IMR-90 (cell line): ENCODE measurements at regions not wholly inside any gene's neighbourhood (a gene's known extent, or its start where the extent isn't known, plus 50 kb on each side); places are given as distances from the start of the nearest gene placed in this dataset.

Experiments
- ATAC-seq: fragments of 200-7000 bp; cut with Tn5 transposase; 2 replicates; pipeline ENCODE4 v1.9.1; 2020; ENCODE audit warnings: low read depth, mild to moderate bottlenecking, moderate library complexity
- BruUV-seq: library from RNA; stranded (reverse); fragments of 400-500 nt; replicated peaks from 2 replicates; lab custom pipeline; 2021; lab: Mats Ljungman, UMichigan
- CTCF ChIA-PET: fragments of 300-600 bp; formaldehyde crosslinking; extraction: SDS; loops from one replicate; lab custom pipeline; 2021; ENCODE audit warnings: antibody characterized with exemption; lab: Yijun Ruan, JAX
- POLR2A ChIA-PET: fragments of 300-600 bp; sonication (Branson Sonifier 250); formaldehyde crosslinking; loops from one replicate; lab custom pipeline; 2022; ENCODE audit warnings: antibody characterized with exemption; ENCODE audit not compliant: unreplicated experiment; lab: Charles Lee
- DNase-seq: peaks from one replicate; pipeline ENCODE4 v3.0.0; 2013
- H2AFZ ChIP-seq: replicated peaks from 2 replicates; pipeline ENCODE3; 2013; ENCODE audit warnings: low read length, mild to moderate bottlenecking; ENCODE audit not compliant: poor library complexity
- H2AK5ac ChIP-seq: 2 replicates; pipeline ENCODE4 v1.6.1; 2013; ENCODE audit warnings: low read depth, low read length, inconsistent platforms
- H2AK9ac ChIP-seq: replicated peaks from 2 replicates; pipeline ENCODE3; 2013; ENCODE audit warnings: mild to moderate bottlenecking, low read depth, low read length, moderate library complexity; ENCODE audit not compliant: poor library complexity
- H2BK120ac ChIP-seq: 2 replicates; pipeline ENCODE4 v1.6.1; 2013; ENCODE audit warnings: low read depth, low read length, inconsistent platforms
- H2BK15ac ChIP-seq: 3 replicates; pipeline ENCODE4 v1.6.1; 2013; ENCODE audit warnings: low read depth, low read length, inconsistent platforms
- H2BK20ac ChIP-seq: 2 replicates; pipeline ENCODE4 v1.6.1; 2013; ENCODE audit warnings: low read depth, mild to moderate bottlenecking, inconsistent platforms, low read length, moderate library complexity
- H2BK5ac ChIP-seq: 2 replicates; pipeline ENCODE4 v1.6.1; 2013; ENCODE audit warnings: mild to moderate bottlenecking, low read depth, low read length, inconsistent platforms; ENCODE audit not compliant: poor library complexity, severe bottlenecking
- H3K14ac ChIP-seq: replicated peaks from 2 replicates; pipeline ENCODE4 v1.6.1; 2013; ENCODE audit warnings: low read depth, low read length, inconsistent platforms
- H3K18ac ChIP-seq: 2 replicates; pipeline ENCODE4 v1.6.1; 2013; ENCODE audit warnings: low read depth, low read length, control low read depth
- H3K23ac ChIP-seq: 2 replicates; pipeline ENCODE4 v1.6.1; 2013; ENCODE audit warnings: low read depth, low read length, inconsistent platforms
- H3K27ac ChIP-seq: 2 replicates; pipeline ENCODE4 v1.5.1; 2013; ENCODE audit warnings: mild to moderate bottlenecking, control low read depth, low read length; ENCODE audit not compliant: insufficient read depth
- H3K27me3 ChIP-seq: 2 replicates; pipeline ENCODE4 v1.6.1; 2013; ENCODE audit warnings: low read length; ENCODE audit not compliant: control insufficient read depth, insufficient read depth
- H3K36me3 ChIP-seq: 2 replicates; pipeline ENCODE4 v1.6.1; 2013; ENCODE audit warnings: low read length, mixed read lengths; ENCODE audit not compliant: control insufficient read depth, insufficient read depth
- H3K4ac ChIP-seq: 2 replicates; pipeline ENCODE4 v1.6.1; 2013; ENCODE audit warnings: low read depth, low read length, inconsistent platforms
- H3K4me1 ChIP-seq: 2 replicates; pipeline ENCODE4 v1.6.1; 2013; ENCODE audit warnings: low read length, mixed read lengths; ENCODE audit not compliant: control insufficient read depth, insufficient read depth
- H3K4me2 ChIP-seq: 2 replicates; pipeline ENCODE4 v1.6.1; 2013; ENCODE audit warnings: low read depth, mild to moderate bottlenecking, control low read depth, low read length, moderate library complexity
- H3K4me3 ChIP-seq: 2 replicates; pipeline ENCODE4 v1.5.1; 2013; ENCODE audit warnings: low read depth, mild to moderate bottlenecking, control low read depth, low read length, moderate library complexity; ENCODE audit not compliant: insufficient read depth
- H3K56ac ChIP-seq: 2 replicates; pipeline ENCODE4 v1.6.1; 2013; ENCODE audit warnings: low read length, inconsistent platforms; ENCODE audit not compliant: insufficient read depth; ENCODE audit errors: extremely low read depth
- H3K79me1 ChIP-seq, 2 experiments: 2 replicates each; pipeline ENCODE4 v1.6.1; 2013; ENCODE audit warnings: low read length in 2 of 2, inconsistent platforms in 1 of 2, low read depth in 1 of 2
- H3K9ac ChIP-seq: 2 replicates; pipeline ENCODE4 v1.6.1; 2013; ENCODE audit warnings: low read depth, low read length, control low read depth
- H3K9me1 ChIP-seq: 2 replicates; pipeline ENCODE4 v1.6.1; 2013; ENCODE audit warnings: low read length, inconsistent platforms; ENCODE audit not compliant: insufficient read depth
- H3K9me3 ChIP-seq: 2 replicates; pipeline ENCODE4 v1.6.1; 2013; ENCODE audit warnings: low read length; ENCODE audit not compliant: control insufficient read depth, insufficient read depth
- H4K20me1 ChIP-seq: 2 replicates; pipeline ENCODE4 v1.6.1; 2013; ENCODE audit warnings: low read length, inconsistent platforms; ENCODE audit not compliant: insufficient read depth
- H4K5ac ChIP-seq: 2 replicates; pipeline ENCODE4 v1.6.1; 2013; ENCODE audit warnings: mild to moderate bottlenecking, low read depth, low read length, control low read depth
- H4K8ac ChIP-seq, 2 experiments: 2 replicates each; pipeline ENCODE4 v1.6.1; 2013; ENCODE audit warnings: low read depth in 2 of 2, low read length in 2 of 2, control low read depth in 1 of 2, inconsistent platforms in 1 of 2
- H4K91ac ChIP-seq: 2 replicates; pipeline ENCODE4 v1.6.1; 2013; ENCODE audit warnings: low read depth, low read length, inconsistent platforms; ENCODE audit not compliant: insufficient read depth
- BHLHE40 ChIP-seq: fragments of 150-350 bp; IDR thresholded peaks from 2 replicates; pipeline ENCODE4 v1.6.1; 2016; ENCODE audit warnings: mild to moderate bottlenecking, low read depth, low read length
- CHD1 ChIP-seq: IDR thresholded peaks from 2 replicates; pipeline ENCODE4 v1.6.1; 2012; ENCODE audit warnings: low read depth, low read length, improper control_type of control experiment
- FOS ChIP-seq: fragments of 150-350 bp; IDR thresholded peaks from 2 replicates; pipeline ENCODE4 v1.6.1; 2016; ENCODE audit warnings: low read depth, low read length
- MAFK ChIP-seq: IDR thresholded peaks from 2 replicates; pipeline ENCODE4 v1.6.1; 2012; ENCODE audit warnings: low read depth, low read length, improper control_type of control experiment
- MAZ ChIP-seq: IDR thresholded peaks from 2 replicates; pipeline ENCODE4 v1.6.1; 2012; ENCODE audit warnings: low read depth, mild to moderate bottlenecking, low read length, improper control_type of control experiment, moderate library complexity, borderline replicate concordance
- MXI1 ChIP-seq: IDR thresholded peaks from 2 replicates; pipeline ENCODE4 v1.6.1; 2012; ENCODE audit warnings: low read depth, mild to moderate bottlenecking, low read length, moderate library complexity, borderline replicate concordance
- NFE2L2 ChIP-seq: fragments of 150-350 bp; IDR thresholded peaks from 2 replicates; pipeline ENCODE4 v1.6.1; 2016; ENCODE audit warnings: low read depth, mild to moderate bottlenecking, low read length
- POLR2A ChIP-seq: IDR thresholded peaks from 2 replicates; pipeline ENCODE4 v1.6.1; 2012; ENCODE audit warnings: mild to moderate bottlenecking, low read depth, low read length
- RCOR1 ChIP-seq: IDR thresholded peaks from 2 replicates; pipeline ENCODE4 v1.6.1; 2012; ENCODE audit warnings: mild to moderate bottlenecking, low read length, improper control_type of control experiment; ENCODE audit not compliant: insufficient replicate concordance
- RFX5 ChIP-seq: IDR thresholded peaks from 2 replicates; pipeline ENCODE4 v1.8.0; 2012; ENCODE audit warnings: low read depth, mild to moderate bottlenecking, low read length, moderate library complexity
- SMC3 ChIP-seq: fragments of 150-350 bp; IDR thresholded peaks from 2 replicates; pipeline ENCODE4 v1.6.1; 2016; ENCODE audit warnings: low read depth, mild to moderate bottlenecking, antibody characterized with exemption, low read length, moderate library complexity
- WGBS, 2 experiments: methylation state at CpG; one replicate each; pipeline versions ENCODE4 v1.1.5 to v1.1.7; 2013; ENCODE audit warnings: missing lambda C conversion rate in 2 of 2; ENCODE audit not compliant: insufficient read length in 1 of 2; ENCODE audit errors: extremely low coverage in 2 of 2; 5-methylcytosine and 5-hydroxymethylcytosine counted together
- dilution Hi-C: fragments of 300-500 bp; cut with HindIII; formaldehyde crosslinking; loops from one replicate; pipeline ENCODE4 v1.14.3; 2018; ENCODE audit warnings: low sequenced_read_pairs; ENCODE audit not compliant: unreplicated experiment
- in situ Hi-C: fragments of 300-500 bp; cut with MboI; formaldehyde crosslinking; loops from 3 replicates; pipeline ENCODE4 v1.14.3; 2019; ENCODE audit warnings: low sequenced_read_pairs, inconsistent platforms, mixed read lengths
- intact Hi-C: fragments of 100-400 bp; cut with micrococcal nuclease; formaldehyde crosslinking; loops from 2 replicates; pipeline ENCODE4 v1.10.0; 2022
- TF ChIP-seq, protein P1 (sequence below): conservative IDR thresholded peaks from 2 replicates; pipeline ENCODE4 v1.5.1; 2012; ENCODE audit warnings: mild to moderate bottlenecking, low read depth, low read length, improper control_type of control experiment

DNA sequence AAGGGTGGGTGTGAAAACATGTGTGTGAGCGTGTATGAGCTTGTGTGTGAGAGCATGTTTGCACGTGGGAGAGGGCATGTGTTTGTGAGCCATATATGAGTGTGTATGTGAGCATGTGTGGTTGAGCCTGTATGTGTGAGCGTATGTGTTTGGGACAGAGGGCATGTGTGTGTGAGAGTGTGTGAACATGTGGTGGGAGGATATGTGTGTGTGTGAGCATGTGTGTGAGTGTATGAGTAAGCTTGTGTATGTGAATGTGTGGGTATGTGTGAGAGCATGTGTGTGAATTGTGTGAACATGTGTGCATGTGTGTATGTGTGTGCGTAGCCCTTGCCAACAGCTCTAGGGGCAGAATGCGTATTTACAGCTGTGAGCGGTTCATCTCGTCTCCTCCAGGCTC, 163.0 kb downstream of the TMEM200C start:
- Histone ChIP-seq H3K4ac (no peak overlapping the region), H2BK20ac (no peak overlapping the region), H2BK15ac (no peak overlapping the region), H3K4me2 (no peak overlapping the region), H3K18ac (no peak overlapping the region), H4K5ac (no peak overlapping the region), H4K91ac (no peak overlapping the region), H2AFZ (peak overlapping the region; percentile 56), H3K9me1 (peaks cover 4% of the 10 kb centered on the region; the same call in 1 of the 2 replicates), H3K14ac (no peak overlapping the region), H4K8ac (no peak overlapping the region), H3K23ac (no peak overlapping the region), H2AK9ac (peak overlapping the region; percentile 10), H3K56ac (no peak overlapping the region), H3K4me1 (no peaks in the 10 kb centered on the region), H3K9me3 (no peaks in the 10 kb centered on the region), H2BK5ac (peak overlapping the region; percentile 26), H2BK120ac (no peak overlapping the region), H2AK5ac (no peak overlapping the region), H4K20me1 (no peaks in the 10 kb centered on the region), H3K27me3 (no peaks in the 10 kb centered on the region), H3K79me1 (no peaks in the 10 kb centered on the region), H3K27ac (no peak overlapping the region), H3K4me3 (no peak overlapping the region), H3K9ac (no peak overlapping the region), H3K36me3 (no peaks in the 10 kb centered on the region)
- in situ Hi-C loops (no loop called here), dilution Hi-C loops (no loop called here), intact Hi-C loops (no loop called here)
- POLR2A ChIA-PET = no interaction called here
- ATAC-seq (no peak), DNase-seq (no peak)
- no peak for TF ChIP-seq MXI1
- TF ChIP-seq MAFK = no peak
- TF ChIP-seq, protein P1, sequence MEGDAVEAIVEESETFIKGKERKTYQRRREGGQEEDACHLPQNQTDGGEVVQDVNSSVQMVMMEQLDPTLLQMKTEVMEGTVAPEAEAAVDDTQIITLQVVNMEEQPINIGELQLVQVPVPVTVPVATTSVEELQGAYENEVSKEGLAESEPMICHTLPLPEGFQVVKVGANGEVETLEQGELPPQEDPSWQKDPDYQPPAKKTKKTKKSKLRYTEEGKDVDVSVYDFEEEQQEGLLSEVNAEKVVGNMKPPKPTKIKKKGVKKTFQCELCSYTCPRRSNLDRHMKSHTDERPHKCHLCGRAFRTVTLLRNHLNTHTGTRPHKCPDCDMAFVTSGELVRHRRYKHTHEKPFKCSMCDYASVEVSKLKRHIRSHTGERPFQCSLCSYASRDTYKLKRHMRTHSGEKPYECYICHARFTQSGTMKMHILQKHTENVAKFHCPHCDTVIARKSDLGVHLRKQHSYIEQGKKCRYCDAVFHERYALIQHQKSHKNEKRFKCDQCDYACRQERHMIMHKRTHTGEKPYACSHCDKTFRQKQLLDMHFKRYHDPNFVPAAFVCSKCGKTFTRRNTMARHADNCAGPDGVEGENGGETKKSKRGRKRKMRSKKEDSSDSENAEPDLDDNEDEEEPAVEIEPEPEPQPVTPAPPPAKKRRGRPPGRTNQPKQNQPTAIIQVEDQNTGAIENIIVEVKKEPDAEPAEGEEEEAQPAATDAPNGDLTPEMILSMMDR = no peak
- no peak for TF ChIP-seq CHD1
- no peak for TF ChIP-seq BHLHE40
- no peak for TF ChIP-seq RCOR1
- no peak for TF ChIP-seq POLR2A
- no peak for TF ChIP-seq MAZ
- TF ChIP-seq SMC3 = no peak
- no peak for TF ChIP-seq NFE2L2
- TF ChIP-seq RFX5 = no peak
- TF ChIP-seq FOS = no peak
- 59% methylated on average over 3 of the region's 7 CpGs; no CpG with 5 or more reads in 1 of the 2 experiments for WGBS, 2 experiments
- CTCF ChIA-PET = no interaction called here
- BruUV-seq = no TSS peak
